ENCODE measurements at regions not wholly inside any gene's neighbourhood (a gene's known extent, or its start where the extent isn't known, plus 50 kb on each side); places are given as distances from the start of the nearest gene placed in this dataset.

GRCh38 chr1:93764366-93764750, 82.7 kb upstream of the BCAR3 start:
- TF ChIP-seq MAX (IDR thresholded peaks at IDR 0.05): no peak
- TF ChIP-seq, protein P1, sequence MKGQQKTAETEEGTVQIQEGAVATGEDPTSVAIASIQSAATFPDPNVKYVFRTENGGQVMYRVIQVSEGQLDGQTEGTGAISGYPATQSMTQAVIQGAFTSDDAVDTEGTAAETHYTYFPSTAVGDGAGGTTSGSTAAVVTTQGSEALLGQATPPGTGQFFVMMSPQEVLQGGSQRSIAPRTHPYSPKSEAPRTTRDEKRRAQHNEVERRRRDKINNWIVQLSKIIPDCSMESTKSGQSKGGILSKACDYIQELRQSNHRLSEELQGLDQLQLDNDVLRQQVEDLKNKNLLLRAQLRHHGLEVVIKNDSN (IDR thresholded peaks at IDR 0.05): no peak
- no peak for TF ChIP-seq EP300 (IDR thresholded peaks at IDR 0.05; ENCODE audit: borderline replicate concordance)
- no peak for TF ChIP-seq FOXM1 (IDR thresholded peaks at IDR 0.05; ENCODE audit: borderline replicate concordance, low read depth)
- no peak for TF ChIP-seq EGR1 (IDR thresholded peaks at IDR 0.05)
- no peak for TF ChIP-seq CEBPB (IDR thresholded peaks at IDR 0.05)
- TF ChIP-seq ZBTB7A (IDR thresholded peaks at IDR 0.05; ENCODE audit: low read depth): no peak
- TF ChIP-seq YY1 (IDR thresholded peaks at IDR 0.05; ENCODE audit: low read depth): no peak
- TF ChIP-seq, protein P2, sequence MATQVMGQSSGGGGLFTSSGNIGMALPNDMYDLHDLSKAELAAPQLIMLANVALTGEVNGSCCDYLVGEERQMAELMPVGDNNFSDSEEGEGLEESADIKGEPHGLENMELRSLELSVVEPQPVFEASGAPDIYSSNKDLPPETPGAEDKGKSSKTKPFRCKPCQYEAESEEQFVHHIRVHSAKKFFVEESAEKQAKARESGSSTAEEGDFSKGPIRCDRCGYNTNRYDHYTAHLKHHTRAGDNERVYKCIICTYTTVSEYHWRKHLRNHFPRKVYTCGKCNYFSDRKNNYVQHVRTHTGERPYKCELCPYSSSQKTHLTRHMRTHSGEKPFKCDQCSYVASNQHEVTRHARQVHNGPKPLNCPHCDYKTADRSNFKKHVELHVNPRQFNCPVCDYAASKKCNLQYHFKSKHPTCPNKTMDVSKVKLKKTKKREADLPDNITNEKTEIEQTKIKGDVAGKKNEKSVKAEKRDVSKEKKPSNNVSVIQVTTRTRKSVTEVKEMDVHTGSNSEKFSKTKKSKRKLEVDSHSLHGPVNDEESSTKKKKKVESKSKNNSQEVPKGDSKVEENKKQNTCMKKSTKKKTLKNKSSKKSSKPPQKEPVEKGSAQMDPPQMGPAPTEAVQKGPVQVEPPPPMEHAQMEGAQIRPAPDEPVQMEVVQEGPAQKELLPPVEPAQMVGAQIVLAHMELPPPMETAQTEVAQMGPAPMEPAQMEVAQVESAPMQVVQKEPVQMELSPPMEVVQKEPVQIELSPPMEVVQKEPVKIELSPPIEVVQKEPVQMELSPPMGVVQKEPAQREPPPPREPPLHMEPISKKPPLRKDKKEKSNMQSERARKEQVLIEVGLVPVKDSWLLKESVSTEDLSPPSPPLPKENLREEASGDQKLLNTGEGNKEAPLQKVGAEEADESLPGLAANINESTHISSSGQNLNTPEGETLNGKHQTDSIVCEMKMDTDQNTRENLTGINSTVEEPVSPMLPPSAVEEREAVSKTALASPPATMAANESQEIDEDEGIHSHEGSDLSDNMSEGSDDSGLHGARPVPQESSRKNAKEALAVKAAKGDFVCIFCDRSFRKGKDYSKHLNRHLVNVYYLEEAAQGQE (IDR thresholded peaks at IDR 0.05; ENCODE audit: low read depth): no peak
- TF ChIP-seq CREB1 (IDR thresholded peaks at IDR 0.05; ENCODE audit: low read depth): no peak
- no peak for TF ChIP-seq TAF1 (IDR thresholded peaks at IDR 0.05; ENCODE audit: low read depth)
- no peak for TF ChIP-seq TEAD4 (IDR thresholded peaks at IDR 0.05)
- no peak for TF ChIP-seq RAD21 (IDR thresholded peaks at IDR 0.05; ENCODE audit: low read depth)
- no peak for TF ChIP-seq NFIC (IDR thresholded peaks at IDR 0.05)
